ENCODE measurements at regions not wholly inside any gene's neighbourhood (a gene's known extent, or its start where the extent isn't known, plus 50 kb on each side); places are given as distances from the start of the nearest gene placed in this dataset.

- TF ChIP-seq CTCF (IDR thresholded peaks at IDR 0.05): no peak
- no peak for TF ChIP-seq POLR2A (IDR thresholded peaks at IDR 0.05)
Measured at GRCh38 chr2:16186661-16187481, 246.5 kb downstream of the MYCN start.
